Suprapubic skin (tissue), 4 donors: ENCODE measurements at regions not wholly inside any gene's neighbourhood (a gene's known extent, or its start where the extent isn't known, plus 50 kb on each side); places are given as distances from the start of the nearest gene placed in this dataset.

ENCODE experiments used
- CTCF ChIP-seq, 2 donors: fragments of 200-600 bp in 1 of 2; fragments of 450-650 bp in 1 of 2; sonication (generic) in 1 of 2; IDR thresholded peaks; one replicate each; pipeline ENCODE4 v1.5.1; 2016 to 2019; ENCODE audit warnings: antibody characterized with exemption in 2 of 2, mild to moderate bottlenecking in 1 of 2, moderate library complexity in 1 of 2
- EP300 ChIP-seq: sonication (generic); formaldehyde crosslinking; IDR thresholded peaks from one replicate; pipeline ENCODE4 v1.6.1; 2017; ENCODE audit warnings: antibody characterized with exemption
- POLR2A ChIP-seq, 2 donors: fragments of 450-650 bp; IDR thresholded peaks; one replicate each; pipeline ENCODE4 v1.6.1; 2017; ENCODE audit warnings: antibody characterized with exemption in 2 of 2, mild to moderate bottlenecking in 2 of 2, moderate library complexity in 2 of 2
- POLR2AphosphoS5 ChIP-seq, 3 donors: sonication (generic); formaldehyde crosslinking; IDR thresholded peaks; one replicate each; pipeline ENCODE4 v1.6.1; 2017; ENCODE audit warnings: antibody characterized with exemption in 3 of 3

GRCh38 chr4:19063662-19064061, 1042.1 kb upstream of the LCORL start:
- no peak for TF ChIP-seq CTCF (IDR thresholded peaks at IDR 0.05)
- TF ChIP-seq POLR2AphosphoS5 (IDR thresholded peaks at IDR 0.05), result no peak
- no peak for TF ChIP-seq POLR2A (IDR thresholded peaks at IDR 0.05)
- no peak for TF ChIP-seq EP300
